ENCODE measurements at regions not wholly inside any gene's neighbourhood (a gene's known extent, or its start where the extent isn't known, plus 50 kb on each side); places are given as distances from the start of the nearest gene placed in this dataset.
A peak's percentile ranks its signal among the peaks of the same experiment; 100 is the strongest.

DNA sequence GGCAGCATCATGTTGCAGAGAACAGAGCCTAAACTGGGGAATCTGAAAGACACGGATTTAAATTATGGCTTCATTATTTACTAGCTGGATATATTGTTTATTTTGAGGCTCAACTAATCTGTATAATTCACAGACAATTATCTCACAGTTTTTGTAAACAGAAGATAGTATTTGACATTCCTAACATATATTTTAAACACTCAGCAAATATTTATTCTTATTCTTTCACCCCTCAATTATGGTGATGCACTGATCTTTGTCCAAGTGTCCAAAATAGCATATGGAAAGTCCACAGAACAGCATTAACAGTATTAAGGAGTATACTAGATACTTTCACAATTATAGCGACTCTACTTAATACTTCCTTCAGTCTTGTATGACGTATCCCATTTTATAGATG is 257.0 kb downstream of the ADGRG6 start:
- Histone ChIP-seq H3K4me1 (no peaks in the 10 kb centered on the region), H3K36me3 (no peaks in the 10 kb centered on the region), H3K27ac (replicated peaks) (no peak overlapping the region), H3K9me3 (replicated peaks) (no peaks in the 10 kb centered on the region), H3K27me3 (ENCODE audit: low read depth) (no peaks in the 10 kb centered on the region), H3K4me3 (no peak overlapping the region)
- no peak for DNase-seq
- intact Hi-C loops (cut with micrococcal nuclease), result no loop called here
- TF ChIP-seq, protein P1, sequence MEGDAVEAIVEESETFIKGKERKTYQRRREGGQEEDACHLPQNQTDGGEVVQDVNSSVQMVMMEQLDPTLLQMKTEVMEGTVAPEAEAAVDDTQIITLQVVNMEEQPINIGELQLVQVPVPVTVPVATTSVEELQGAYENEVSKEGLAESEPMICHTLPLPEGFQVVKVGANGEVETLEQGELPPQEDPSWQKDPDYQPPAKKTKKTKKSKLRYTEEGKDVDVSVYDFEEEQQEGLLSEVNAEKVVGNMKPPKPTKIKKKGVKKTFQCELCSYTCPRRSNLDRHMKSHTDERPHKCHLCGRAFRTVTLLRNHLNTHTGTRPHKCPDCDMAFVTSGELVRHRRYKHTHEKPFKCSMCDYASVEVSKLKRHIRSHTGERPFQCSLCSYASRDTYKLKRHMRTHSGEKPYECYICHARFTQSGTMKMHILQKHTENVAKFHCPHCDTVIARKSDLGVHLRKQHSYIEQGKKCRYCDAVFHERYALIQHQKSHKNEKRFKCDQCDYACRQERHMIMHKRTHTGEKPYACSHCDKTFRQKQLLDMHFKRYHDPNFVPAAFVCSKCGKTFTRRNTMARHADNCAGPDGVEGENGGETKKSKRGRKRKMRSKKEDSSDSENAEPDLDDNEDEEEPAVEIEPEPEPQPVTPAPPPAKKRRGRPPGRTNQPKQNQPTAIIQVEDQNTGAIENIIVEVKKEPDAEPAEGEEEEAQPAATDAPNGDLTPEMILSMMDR (IDR thresholded peaks at IDR 0.05; ENCODE audit: borderline replicate concordance), result no peak

DNA sequence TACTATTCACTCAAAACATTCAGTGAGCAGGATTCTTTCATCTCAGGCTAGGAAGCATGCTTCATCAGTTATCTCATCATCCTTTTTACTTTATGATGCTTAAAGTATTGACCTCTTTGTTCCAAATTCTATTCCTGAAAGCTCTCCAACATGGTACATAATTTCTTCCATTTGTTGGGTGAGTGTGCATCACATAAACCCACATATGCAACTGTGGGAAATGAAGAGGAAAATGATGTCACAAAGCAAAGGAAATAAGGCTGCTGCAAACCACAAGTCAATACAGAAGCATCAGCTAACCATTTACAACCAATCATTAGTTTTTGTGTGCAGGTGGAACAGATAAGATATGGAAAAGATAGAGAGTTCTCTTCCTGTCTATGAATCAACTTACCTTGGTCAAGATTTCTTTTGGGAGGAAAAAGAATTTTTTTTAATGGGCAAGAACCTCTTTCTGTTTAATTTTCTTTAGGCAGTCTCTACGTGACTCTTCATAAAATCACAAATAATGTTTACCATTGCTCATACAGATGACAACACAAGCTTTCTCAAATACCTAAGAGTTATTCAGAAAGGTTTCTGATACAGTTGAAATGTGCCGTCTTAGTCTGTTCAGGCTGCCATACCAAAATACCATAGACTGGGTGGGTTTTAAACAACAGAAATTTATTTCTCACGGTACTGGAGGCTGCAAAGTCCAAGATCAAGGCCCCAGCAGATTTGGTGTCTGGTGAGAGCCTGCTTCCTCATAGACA is 259.9 kb downstream of the ADGRG6 start:
- DNase-seq, result no peak
- no peak overlapping the region for H3K27ac ChIP-seq (replicated peaks)
- no peaks in the 10 kb centered on the region for H3K36me3 ChIP-seq
- H3K9me3 ChIP-seq (replicated peaks), result no peaks in the 10 kb centered on the region
- no peaks in the 10 kb centered on the region for H3K4me1 ChIP-seq
- TF ChIP-seq, protein P1 (IDR thresholded peaks at IDR 0.05; ENCODE audit: borderline replicate concordance), result no peak
- intact Hi-C loops (cut with micrococcal nuclease), result no loop called here
- no peak overlapping the region for H3K4me3 ChIP-seq
- H3K27me3 ChIP-seq (ENCODE audit: low read depth), result no peaks in the 10 kb centered on the region

DNA sequence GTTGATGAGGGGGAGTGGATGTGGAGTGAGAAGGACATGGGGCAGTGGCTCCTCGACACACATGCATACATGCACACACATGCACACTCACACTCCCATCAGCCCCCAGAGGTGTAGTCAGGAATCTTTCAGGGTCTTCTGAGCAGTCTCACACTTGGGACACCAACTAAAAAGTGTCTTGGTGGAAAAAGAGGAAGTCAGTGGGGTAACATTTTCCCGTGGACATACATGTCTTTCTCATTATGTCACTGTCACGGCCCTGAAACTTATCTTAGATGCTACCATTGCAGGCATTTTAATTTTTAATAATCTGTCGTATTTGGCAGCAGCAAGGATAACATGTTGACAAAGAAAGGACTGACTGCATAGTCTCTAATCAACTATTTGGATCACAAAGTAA is 261.1 kb downstream of the ADGRG6 start:
- Histone ChIP-seq H3K4me3 (no peak overlapping the region), H3K27me3 (ENCODE audit: low read depth) (no peaks in the 10 kb centered on the region), H3K9me3 (replicated peaks) (no peaks in the 10 kb centered on the region), H3K36me3 (no peaks in the 10 kb centered on the region), H3K4me1 (no peaks in the 10 kb centered on the region), H3K27ac (replicated peaks) (no peak overlapping the region)
- no peak for DNase-seq
- TF ChIP-seq, protein P1 (IDR thresholded peaks at IDR 0.05; ENCODE audit: borderline replicate concordance), result no peak
- intact Hi-C loops (cut with micrococcal nuclease), result no loop called here

DNA sequence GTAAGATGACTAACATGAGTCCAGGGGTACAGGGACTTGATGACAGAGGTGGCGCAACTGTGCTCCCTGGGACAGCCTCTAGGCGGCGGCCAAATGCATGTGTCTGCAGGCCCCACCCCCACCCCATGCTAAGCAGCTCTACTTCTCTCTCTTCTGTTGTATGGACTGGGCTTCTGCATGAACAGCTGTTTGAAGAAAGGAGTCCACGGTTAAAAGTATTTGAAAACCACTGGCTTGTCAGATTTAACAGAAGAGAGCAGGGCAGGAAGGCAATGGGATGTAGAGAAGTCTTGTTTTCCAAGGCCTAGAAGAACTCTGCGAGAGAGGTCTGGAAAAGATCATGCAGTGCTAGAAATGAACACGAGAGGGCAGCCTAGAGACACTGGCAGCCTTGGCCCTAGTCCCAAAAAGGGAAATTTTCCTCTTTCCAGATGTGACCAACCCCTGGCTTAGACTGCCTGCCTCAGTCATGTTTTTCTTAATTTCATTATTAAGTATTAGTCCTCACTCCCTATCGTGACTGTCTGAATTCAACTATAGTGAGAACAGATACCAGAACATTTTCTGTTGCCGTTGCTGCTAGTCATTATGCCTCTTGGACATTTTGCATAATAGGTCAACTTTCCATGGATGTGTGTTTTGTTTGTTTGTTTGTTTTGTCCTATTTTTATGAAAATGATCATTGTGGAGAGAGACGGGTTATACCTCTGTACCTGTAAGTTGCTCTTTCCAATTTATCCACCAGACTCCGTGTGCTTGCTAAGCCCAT is 265.0 kb downstream of the ADGRG6 start:
- TF ChIP-seq, protein P1 (IDR thresholded peaks at IDR 0.05; ENCODE audit: borderline replicate concordance), result peak; percentile 90
- intact Hi-C loops (cut with micrococcal nuclease), result no loop called here
- H3K27me3 ChIP-seq (ENCODE audit: low read depth), result no peaks in the 10 kb centered on the region
- no peak overlapping the region for H3K27ac ChIP-seq (replicated peaks)
- no peak overlapping the region for H3K4me3 ChIP-seq
- DNase-seq, result no peak
- H3K36me3 ChIP-seq, result no peaks in the 10 kb centered on the region
- peaks cover 14% of the 10 kb centered on the region for H3K4me1 ChIP-seq
- H3K9me3 ChIP-seq (replicated peaks), result no peaks in the 10 kb centered on the region

DNA sequence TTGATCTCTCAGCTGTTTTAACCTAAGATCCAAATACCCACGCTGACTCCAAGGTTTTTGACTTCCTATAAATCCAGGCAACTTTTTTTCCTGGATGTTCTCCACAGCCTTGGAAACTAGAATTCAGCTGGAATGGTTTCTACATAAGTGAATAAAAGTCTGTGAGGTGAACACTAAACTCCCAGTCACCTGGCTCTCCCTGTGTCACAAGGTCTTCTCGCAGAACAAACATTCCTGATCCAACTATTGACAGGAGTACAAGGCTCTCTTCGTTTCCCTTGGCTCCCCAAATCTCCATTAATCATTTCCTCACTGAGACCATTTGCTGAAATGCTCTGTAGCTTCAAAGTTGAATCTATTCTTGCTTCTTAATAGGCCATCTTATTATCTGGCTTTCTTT is 265.7 kb downstream of the ADGRG6 start:
- DNase-seq, result no peak
- Histone ChIP-seq H3K27me3 (ENCODE audit: low read depth) (peaks cover under 1% of the 10 kb centered on the region), H3K4me1 (peaks cover 14% of the 10 kb centered on the region), H3K27ac (replicated peaks) (no peak overlapping the region), H3K36me3 (no peaks in the 10 kb centered on the region), H3K9me3 (replicated peaks) (no peaks in the 10 kb centered on the region), H3K4me3 (no peak overlapping the region)
- intact Hi-C loops (cut with micrococcal nuclease), result no loop called here
- TF ChIP-seq, protein P1 (IDR thresholded peaks at IDR 0.05; ENCODE audit: borderline replicate concordance), result no peak

All from left ventricle myocardium inferior (tissue), 1 donor.